ENCODE measurements at regions not wholly inside any gene's neighbourhood (a gene's known extent, or its start where the extent isn't known, plus 50 kb on each side); places are given as distances from the start of the nearest gene placed in this dataset.

DNA sequence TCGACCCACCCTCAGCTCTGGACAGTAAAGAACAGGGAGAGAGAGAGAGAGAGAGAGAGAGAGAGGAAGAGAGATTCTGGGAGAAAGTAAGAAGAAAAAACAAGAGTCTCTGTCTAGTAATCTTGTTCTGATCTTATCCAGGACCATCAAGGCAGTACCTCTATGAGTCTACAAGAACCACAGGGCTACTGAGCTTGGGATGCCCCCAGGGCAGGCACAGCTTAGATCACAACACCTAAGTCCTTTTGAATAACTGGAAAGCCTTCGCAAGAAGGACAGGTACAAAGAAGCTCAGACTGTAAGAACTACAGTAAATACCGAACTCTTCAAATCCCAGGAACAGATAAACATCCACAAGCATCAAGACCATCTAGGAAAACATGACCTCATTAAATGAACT lies 51.4 kb upstream of the SGPP2 start:
- no peak for TF ChIP-seq SMC3 (IDR thresholded peaks at IDR 0.05; ENCODE audit: borderline replicate concordance, low read length)
- TF ChIP-seq POLR2A (IDR thresholded peaks at IDR 0.05; ENCODE audit: low read depth, low read length): no peak
- TF ChIP-seq DPF2 (IDR thresholded peaks at IDR 0.05): no peak
- no peak for TF ChIP-seq FOS (IDR thresholded peaks at IDR 0.05; ENCODE audit: borderline replicate concordance, extremely low read depth, insufficient read length)
- no peak for TF ChIP-seq TAF1 (IDR thresholded peaks at IDR 0.05; ENCODE audit: borderline replicate concordance, low read depth, low read length)
- TF ChIP-seq, protein P1, sequence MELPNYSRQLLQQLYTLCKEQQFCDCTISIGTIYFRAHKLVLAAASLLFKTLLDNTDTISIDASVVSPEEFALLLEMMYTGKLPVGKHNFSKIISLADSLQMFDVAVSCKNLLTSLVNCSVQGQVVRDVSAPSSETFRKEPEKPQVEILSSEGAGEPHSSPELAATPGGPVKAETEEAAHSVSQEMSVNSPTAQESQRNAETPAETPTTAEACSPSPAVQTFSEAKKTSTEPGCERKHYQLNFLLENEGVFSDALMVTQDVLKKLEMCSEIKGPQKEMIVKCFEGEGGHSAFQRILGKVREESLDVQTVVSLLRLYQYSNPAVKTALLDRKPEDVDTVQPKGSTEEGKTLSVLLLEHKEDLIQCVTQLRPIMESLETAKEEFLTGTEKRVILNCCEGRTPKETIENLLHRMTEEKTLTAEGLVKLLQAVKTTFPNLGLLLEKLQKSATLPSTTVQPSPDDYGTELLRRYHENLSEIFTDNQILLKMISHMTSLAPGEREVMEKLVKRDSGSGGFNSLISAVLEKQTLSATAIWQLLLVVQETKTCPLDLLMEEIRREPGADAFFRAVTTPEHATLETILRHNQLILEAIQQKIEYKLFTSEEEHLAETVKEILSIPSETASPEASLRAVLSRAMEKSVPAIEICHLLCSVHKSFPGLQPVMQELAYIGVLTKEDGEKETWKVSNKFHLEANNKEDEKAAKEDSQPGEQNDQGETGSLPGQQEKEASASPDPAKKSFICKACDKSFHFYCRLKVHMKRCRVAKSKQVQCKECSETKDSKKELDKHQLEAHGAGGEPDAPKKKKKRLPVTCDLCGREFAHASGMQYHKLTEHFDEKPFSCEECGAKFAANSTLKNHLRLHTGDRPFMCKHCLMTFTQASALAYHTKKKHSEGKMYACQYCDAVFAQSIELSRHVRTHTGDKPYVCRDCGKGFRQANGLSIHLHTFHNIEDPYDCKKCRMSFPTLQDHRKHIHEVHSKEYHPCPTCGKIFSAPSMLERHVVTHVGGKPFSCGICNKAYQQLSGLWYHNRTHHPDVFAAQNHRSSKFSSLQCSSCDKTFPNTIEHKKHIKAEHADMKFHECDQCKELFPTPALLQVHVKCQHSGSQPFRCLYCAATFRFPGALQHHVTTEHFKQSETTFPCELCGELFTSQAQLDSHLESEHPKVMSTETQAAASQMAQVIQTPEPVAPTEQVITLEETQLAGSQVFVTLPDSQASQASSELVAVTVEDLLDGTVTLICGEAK (IDR thresholded peaks at IDR 0.05; ENCODE audit: borderline replicate concordance): no peak
- TF ChIP-seq, protein P2, sequence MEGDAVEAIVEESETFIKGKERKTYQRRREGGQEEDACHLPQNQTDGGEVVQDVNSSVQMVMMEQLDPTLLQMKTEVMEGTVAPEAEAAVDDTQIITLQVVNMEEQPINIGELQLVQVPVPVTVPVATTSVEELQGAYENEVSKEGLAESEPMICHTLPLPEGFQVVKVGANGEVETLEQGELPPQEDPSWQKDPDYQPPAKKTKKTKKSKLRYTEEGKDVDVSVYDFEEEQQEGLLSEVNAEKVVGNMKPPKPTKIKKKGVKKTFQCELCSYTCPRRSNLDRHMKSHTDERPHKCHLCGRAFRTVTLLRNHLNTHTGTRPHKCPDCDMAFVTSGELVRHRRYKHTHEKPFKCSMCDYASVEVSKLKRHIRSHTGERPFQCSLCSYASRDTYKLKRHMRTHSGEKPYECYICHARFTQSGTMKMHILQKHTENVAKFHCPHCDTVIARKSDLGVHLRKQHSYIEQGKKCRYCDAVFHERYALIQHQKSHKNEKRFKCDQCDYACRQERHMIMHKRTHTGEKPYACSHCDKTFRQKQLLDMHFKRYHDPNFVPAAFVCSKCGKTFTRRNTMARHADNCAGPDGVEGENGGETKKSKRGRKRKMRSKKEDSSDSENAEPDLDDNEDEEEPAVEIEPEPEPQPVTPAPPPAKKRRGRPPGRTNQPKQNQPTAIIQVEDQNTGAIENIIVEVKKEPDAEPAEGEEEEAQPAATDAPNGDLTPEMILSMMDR (IDR thresholded peaks at IDR 0.05 in 2 of 3, conservative IDR thresholded peaks at IDR 0.05 in 1 of 3; ENCODE audit: control insufficient read depth in 2 of 3, extremely low read depth in 1 of 3, insufficient read depth in 1 of 3, low read depth in 3 of 3, low read length in 3 of 3): no peak
- no peak for TF ChIP-seq EP300 (IDR thresholded peaks at IDR 0.05; ENCODE audit: borderline replicate concordance in 1 of 2, control insufficient read depth in 1 of 2, low read depth in 2 of 2, low read length in 2 of 2)
